ENCODE measurements at regions not wholly inside any gene's neighbourhood (a gene's known extent, or its start where the extent isn't known, plus 50 kb on each side); places are given as distances from the start of the nearest gene placed in this dataset.
"Not testable (repeated sequence)": the region's sequence is repeated elsewhere in the genome, so short reads cannot be mapped to it uniquely, and the experiment has no call there.

- DNase-seq: no peak
Observed at GRCh38 chr7:122248472-122248871, 56.1 kb downstream of the FEZF1 start.

GRCh38 chr7:122238729-122239128, 65.8 kb downstream of the FEZF1 start:
- not testable (repeated sequence) for DNase-seq

GRCh38 chr7:122238297-122238696, 66.3 kb downstream of the FEZF1 start:
- DNase-seq: peak; percentile 19

- DNase-seq: no peak
Observed at GRCh38 chr7:122225874-122226273, 78.7 kb downstream of the FEZF1 start.

- peak; percentile 19 for DNase-seq
Observed at GRCh38 chr7:122219253-122219865, 75.3 kb upstream of the AASS start.

- DNase-seq: no peak
Observed at GRCh38 chr7:122217125-122217524, 73.1 kb upstream of the AASS start.

- no peak for DNase-seq
Observed at GRCh38 chr7:122212754-122213153, 68.7 kb upstream of the AASS start.

- DNase-seq: no peak
Observed at GRCh38 chr7:122211362-122211761, 67.3 kb upstream of the AASS start.

GRCh38 chr7:122206985-122207384, 62.9 kb upstream of the AASS start:
- DNase-seq: no peak

- DNase-seq: no peak
Observed at GRCh38 chr7:122203814-122204213, 59.8 kb upstream of the AASS start.

- DNase-seq: no peak
Observed at GRCh38 chr7:122200888-122201287, 56.8 kb upstream of the AASS start.

GRCh38 chr7:122199171-122199570, 55.1 kb upstream of the AASS start:
- DNase-seq: no peak

- DNase-seq: no peak
Observed at GRCh38 chr7:122198581-122198980, 54.5 kb upstream of the AASS start.
